ENCODE measurements at regions not wholly inside any gene's neighbourhood (a gene's known extent, or its start where the extent isn't known, plus 50 kb on each side); places are given as distances from the start of the nearest gene placed in this dataset.

- TF ChIP-seq, protein P1, sequence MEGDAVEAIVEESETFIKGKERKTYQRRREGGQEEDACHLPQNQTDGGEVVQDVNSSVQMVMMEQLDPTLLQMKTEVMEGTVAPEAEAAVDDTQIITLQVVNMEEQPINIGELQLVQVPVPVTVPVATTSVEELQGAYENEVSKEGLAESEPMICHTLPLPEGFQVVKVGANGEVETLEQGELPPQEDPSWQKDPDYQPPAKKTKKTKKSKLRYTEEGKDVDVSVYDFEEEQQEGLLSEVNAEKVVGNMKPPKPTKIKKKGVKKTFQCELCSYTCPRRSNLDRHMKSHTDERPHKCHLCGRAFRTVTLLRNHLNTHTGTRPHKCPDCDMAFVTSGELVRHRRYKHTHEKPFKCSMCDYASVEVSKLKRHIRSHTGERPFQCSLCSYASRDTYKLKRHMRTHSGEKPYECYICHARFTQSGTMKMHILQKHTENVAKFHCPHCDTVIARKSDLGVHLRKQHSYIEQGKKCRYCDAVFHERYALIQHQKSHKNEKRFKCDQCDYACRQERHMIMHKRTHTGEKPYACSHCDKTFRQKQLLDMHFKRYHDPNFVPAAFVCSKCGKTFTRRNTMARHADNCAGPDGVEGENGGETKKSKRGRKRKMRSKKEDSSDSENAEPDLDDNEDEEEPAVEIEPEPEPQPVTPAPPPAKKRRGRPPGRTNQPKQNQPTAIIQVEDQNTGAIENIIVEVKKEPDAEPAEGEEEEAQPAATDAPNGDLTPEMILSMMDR (IDR thresholded peaks at IDR 0.05), result no peak
- no peak for TF ChIP-seq POLR2AphosphoS5 (IDR thresholded peaks at IDR 0.05; ENCODE audit: low read depth, low read length)
Observed at GRCh38 chr15:59847968-59848367, 156.1 kb upstream of the FOXB1 start.

Measured in Panc1 (cell line).